ENCODE measurements at regions not wholly inside any gene's neighbourhood (a gene's known extent, or its start where the extent isn't known, plus 50 kb on each side); places are given as distances from the start of the nearest gene placed in this dataset.

DNA sequence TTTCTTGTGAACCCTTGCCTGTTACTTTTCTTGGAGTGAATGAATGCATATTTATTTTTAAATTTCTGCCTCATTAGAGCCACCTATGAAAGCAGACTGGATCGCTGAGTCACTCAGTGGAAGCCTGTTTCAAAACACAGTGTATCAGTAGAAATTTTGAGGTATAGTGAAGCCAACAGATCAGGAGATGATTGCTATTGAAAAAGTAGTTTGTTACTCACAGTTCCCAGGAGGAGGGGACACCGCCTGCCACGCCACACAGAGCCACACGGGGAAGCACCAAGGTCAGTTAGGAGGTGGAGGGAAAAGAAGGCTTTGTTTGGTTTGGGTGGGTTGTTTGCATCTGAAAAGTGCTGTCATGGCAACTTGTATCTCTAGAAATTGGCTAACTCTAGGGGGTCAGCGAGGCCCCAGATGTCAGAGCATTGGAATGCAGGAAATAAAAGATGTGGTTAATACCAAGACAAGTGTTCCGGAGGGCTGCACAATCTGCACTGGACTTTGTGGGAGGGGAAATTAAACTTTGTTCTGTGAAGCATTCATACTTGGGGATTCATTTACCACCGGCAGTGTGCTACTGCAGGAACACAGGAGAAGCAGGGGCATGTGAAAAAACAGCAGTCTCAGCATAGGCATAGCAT is 106.4 kb upstream of the SDK1 start:
- Histone ChIP-seq H3K27ac (no peak overlapping the region), H3K4me1 (no peaks in the 10 kb centered on the region), H3K9me3 (peaks cover 0 to 35% (median 0%) of the 10 kb centered on the region in 4 donors), H3K4me3 (no peak overlapping the region), H3K27me3 (no peaks in the 10 kb centered on the region), H3K36me3 (no peaks in the 10 kb centered on the region)
- WGBS, 2 donors, result 26 to 32% methylated on average over 7 of the region's 7 CpGs
- no peak for DNase-seq (ENCODE audit: low spot score in 2 of 2)
- no peak for TF ChIP-seq POLR2A (IDR thresholded peaks at IDR 0.05)
- TF ChIP-seq, protein P1, sequence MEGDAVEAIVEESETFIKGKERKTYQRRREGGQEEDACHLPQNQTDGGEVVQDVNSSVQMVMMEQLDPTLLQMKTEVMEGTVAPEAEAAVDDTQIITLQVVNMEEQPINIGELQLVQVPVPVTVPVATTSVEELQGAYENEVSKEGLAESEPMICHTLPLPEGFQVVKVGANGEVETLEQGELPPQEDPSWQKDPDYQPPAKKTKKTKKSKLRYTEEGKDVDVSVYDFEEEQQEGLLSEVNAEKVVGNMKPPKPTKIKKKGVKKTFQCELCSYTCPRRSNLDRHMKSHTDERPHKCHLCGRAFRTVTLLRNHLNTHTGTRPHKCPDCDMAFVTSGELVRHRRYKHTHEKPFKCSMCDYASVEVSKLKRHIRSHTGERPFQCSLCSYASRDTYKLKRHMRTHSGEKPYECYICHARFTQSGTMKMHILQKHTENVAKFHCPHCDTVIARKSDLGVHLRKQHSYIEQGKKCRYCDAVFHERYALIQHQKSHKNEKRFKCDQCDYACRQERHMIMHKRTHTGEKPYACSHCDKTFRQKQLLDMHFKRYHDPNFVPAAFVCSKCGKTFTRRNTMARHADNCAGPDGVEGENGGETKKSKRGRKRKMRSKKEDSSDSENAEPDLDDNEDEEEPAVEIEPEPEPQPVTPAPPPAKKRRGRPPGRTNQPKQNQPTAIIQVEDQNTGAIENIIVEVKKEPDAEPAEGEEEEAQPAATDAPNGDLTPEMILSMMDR (IDR thresholded peaks at IDR 0.05), result no peak
- no peak for TF ChIP-seq EP300 (IDR thresholded peaks at IDR 0.05)

DNA sequence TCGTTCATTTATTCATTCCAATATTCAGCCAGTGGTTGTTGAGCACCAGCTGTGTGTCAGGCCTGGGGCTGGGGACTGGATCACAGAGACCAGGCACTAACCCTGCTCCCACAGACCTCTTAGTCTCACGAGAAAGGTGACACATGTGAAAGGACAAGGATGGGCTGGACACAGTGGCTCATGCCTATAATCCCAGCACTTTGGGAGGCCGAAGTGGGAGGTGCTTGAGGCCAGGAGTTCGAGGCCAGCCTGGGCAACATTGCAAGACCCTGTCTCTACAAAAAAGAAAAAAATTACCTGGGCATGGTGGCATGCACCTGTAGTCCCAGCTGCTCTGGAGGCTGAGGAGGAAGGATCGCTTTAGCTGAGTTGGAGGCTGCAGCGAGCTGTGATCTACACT is 105.9 kb upstream of the SDK1 start:
- no peaks in the 10 kb centered on the region for H3K36me3 ChIP-seq
- TF ChIP-seq POLR2A (IDR thresholded peaks at IDR 0.05) (no peak), EP300 (IDR thresholded peaks at IDR 0.05) (no peak)
- TF ChIP-seq, protein P1 (IDR thresholded peaks at IDR 0.05), result no peak
- H3K9me3 ChIP-seq, result peaks cover 0 to 41% (median 0%) of the 10 kb centered on the region in 4 donors
- H3K4me3 ChIP-seq, result no peak overlapping the region
- no peaks in the 10 kb centered on the region for H3K4me1 ChIP-seq
- 70 to 81% methylated on average over 6 of the region's 6 CpGs for WGBS, 2 donors
- no peak for DNase-seq (ENCODE audit: low spot score in 2 of 2)
- no peaks in the 10 kb centered on the region for H3K27me3 ChIP-seq
- no peak overlapping the region for H3K27ac ChIP-seq

DNA sequence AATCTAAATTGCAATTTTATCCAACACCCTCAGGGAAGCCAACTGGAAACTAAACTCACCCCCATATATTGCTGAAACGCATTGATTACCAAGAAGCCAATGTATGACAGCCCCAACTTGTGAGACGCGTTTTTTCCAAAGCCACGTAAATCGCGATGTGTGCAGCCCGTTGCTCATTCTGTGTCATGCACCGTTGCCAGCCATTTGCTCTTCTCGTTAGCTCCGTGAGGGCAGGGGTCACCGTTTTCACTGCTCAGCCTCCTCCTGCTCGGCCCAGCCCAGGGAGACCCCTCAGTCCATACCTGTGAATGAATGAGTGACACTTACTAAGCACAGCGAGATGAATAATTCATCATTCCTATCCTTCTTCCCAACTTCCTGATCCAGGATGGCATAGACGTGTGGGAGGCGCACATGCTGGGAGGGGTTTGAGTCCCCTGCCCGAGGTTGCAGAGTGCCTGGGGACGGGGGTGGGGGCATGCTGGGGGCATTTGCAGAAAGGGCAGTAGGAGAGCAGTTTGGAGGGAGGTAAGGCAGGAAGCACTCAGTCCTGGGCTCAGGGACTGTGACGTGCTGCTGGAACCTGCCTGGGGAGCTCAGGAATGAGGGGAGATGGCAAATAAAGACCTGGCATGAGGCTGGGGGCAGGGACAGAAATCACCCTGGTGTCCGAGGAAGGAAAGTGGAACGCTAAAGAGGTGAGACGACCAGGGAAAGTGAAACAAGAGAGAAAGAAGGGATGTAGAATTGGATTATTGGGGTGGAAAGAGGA is 104.2 kb upstream of the SDK1 start:
- Histone ChIP-seq H3K27ac (no peak overlapping the region), H3K9me3 (peaks cover 0 to 44% (median 0%) of the 10 kb centered on the region in 4 donors), H3K4me1 (no peaks in the 10 kb centered on the region), H3K27me3 (no peaks in the 10 kb centered on the region), H3K36me3 (no peaks in the 10 kb centered on the region), H3K4me3 (no peak overlapping the region)
- no peak for DNase-seq (ENCODE audit: low spot score in 2 of 2)
- TF ChIP-seq POLR2A (IDR thresholded peaks at IDR 0.05) (no peak), EP300 (IDR thresholded peaks at IDR 0.05) (no peak)
- TF ChIP-seq, protein P1 (IDR thresholded peaks at IDR 0.05), result no peak
- 82 to 84% methylated on average over 21 of the region's 21 CpGs for WGBS, 2 donors

DNA sequence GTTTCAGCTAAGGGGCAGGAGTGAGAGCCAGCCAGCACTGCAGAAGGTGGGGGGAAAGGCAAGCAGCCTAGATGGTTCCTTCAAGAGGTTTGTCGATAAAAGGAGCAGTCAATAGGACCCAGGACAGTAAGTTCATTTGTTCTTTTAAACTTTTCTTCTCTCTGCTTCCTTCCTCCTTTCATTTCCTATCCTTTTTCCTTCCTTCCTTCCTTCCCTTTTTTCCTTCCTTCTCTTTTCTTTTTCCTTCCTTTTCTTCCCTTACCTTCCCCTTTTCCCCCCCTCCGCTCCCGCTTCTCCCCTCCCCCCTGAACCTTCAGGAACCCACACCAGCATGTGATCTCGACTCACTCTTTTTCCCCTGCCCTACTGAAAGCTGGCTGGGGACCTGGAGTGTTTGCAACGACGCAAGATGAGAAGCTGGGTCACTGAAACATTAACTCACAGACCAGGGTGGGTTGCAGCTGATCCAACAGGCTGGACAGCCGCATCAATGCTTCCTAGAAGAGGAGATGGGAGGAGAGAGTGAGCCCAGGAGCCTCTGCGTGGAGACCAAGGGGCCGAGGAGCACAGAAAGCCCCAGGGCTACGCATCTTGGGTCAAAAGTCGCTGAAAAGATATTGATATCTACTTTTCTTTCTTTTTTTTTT is 103.4 kb upstream of the SDK1 start:
- Histone ChIP-seq H3K27ac (no peak overlapping the region), H3K9me3 (peaks cover 0 to 44% (median 0%) of the 10 kb centered on the region in 4 donors), H3K4me1 (no peaks in the 10 kb centered on the region), H3K4me3 (no peak overlapping the region), H3K27me3 (no peaks in the 10 kb centered on the region), H3K36me3 (no peaks in the 10 kb centered on the region)
- 74 to 76% methylated on average over 11 of the region's 11 CpGs for WGBS, 2 donors
- TF ChIP-seq POLR2A (IDR thresholded peaks at IDR 0.05) (no peak), EP300 (IDR thresholded peaks at IDR 0.05) (no peak)
- TF ChIP-seq, protein P1 (IDR thresholded peaks at IDR 0.05), result no peak
- no peak for DNase-seq (ENCODE audit: low spot score in 2 of 2)

DNA sequence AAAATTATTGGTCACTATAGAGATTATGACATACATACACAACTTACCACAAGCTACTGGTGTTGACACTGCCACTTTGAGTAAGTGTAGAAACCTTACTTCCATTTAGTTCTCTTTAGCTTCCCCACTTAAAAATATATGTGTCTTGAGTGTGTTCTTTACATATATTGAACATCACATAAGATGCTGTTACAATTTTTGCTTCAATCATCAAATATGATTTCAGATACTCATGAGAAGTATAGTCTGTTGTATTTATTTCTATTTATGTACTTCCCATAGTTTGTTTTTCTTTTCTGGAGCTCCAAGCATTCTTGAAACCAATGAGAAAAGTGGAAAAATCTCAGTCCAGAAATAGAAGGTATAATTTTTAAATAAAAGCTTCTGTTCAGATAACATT is 102.7 kb upstream of the SDK1 start:
- no peaks in the 10 kb centered on the region for H3K27me3 ChIP-seq
- no peaks in the 10 kb centered on the region for H3K36me3 ChIP-seq
- H3K4me1 ChIP-seq, result no peaks in the 10 kb centered on the region
- H3K27ac ChIP-seq, result no peak overlapping the region
- TF ChIP-seq EP300 (IDR thresholded peaks at IDR 0.05), result no peak
- TF ChIP-seq, protein P1 (IDR thresholded peaks at IDR 0.05), result no peak
- TF ChIP-seq POLR2A (IDR thresholded peaks at IDR 0.05), result no peak
- no peak for DNase-seq (ENCODE audit: low spot score in 2 of 2)
- peaks cover 0 to 44% (median 0%) of the 10 kb centered on the region in 4 donors for H3K9me3 ChIP-seq
- no peak overlapping the region for H3K4me3 ChIP-seq
